T-cell (primary cell): ENCODE measurements at regions not wholly inside any gene's neighbourhood (a gene's known extent, or its start where the extent isn't known, plus 50 kb on each side); places are given as distances from the start of the nearest gene placed in this dataset.

ENCODE experiments used
- ATAC-seq, 4 experiments: fragments of 200-7000 bp in 3 of 4; fragments of 150-1000 bp in 1 of 4; cut with Tn5 transposase; replicated peaks in 1 of 4; 1 replicate in 3 of 4; 2 replicates in 1 of 4; pipeline ENCODE4 v1.10.0; 2021; ENCODE audit warnings: moderate library complexity in 3 of 4, mild to moderate bottlenecking in 2 of 4, moderate number of reproducible peaks in 1 of 4
- CTCF ChIA-PET, 2 donors: fragments of 300-600 bp; sonication (Branson Sonifier 250); formaldehyde crosslinking; loops; one replicate each; lab custom pipeline; 2022; ENCODE audit warnings: antibody characterized with exemption in 2 of 2; lab: Charles Lee
- POLR2A ChIA-PET, 2 donors: fragments of 300-600 bp; sonication (Branson Sonifier 250); formaldehyde crosslinking; loops; one replicate each; lab custom pipeline; 2022; ENCODE audit warnings: antibody characterized with exemption in 2 of 2; lab: Charles Lee
- DNase-seq, 35 experiments: peaks; one replicate each; pipeline versions ENCODE4 v3.0.0 to v3.0.0-alpha.2; 2013 to 2023
- H3K27ac ChIP-seq: one replicate; pipeline ENCODE4 v1.5.1; 2013; ENCODE audit warnings: low read length
- H3K27me3 ChIP-seq, 2 experiments: replicated peaks in 1 of 2; 1 replicate in 1 of 2; 2 replicates in 1 of 2; pipeline versions ENCODE4 v1.6.1 to v1.7.0; 2013; ENCODE audit warnings: low read length in 1 of 2, mixed read lengths in 1 of 2; ENCODE audit not compliant: control insufficient read depth in 2 of 2, insufficient read depth in 2 of 2; ENCODE audit errors: extremely low read depth in 1 of 2
- H3K36me3 ChIP-seq, 2 donors: 1 replicate in 1 of 2; 2 replicates in 1 of 2; pipeline versions ENCODE4 v1.6.1 to v1.7.0; 2013; ENCODE audit warnings: low read length in 1 of 2; ENCODE audit not compliant: control insufficient read depth in 2 of 2, insufficient read depth in 1 of 2; ENCODE audit errors: extremely low read depth in 1 of 2
- H3K4me1 ChIP-seq, 2 experiments: 1 replicate in 1 of 2; 2 replicates in 1 of 2; pipeline versions ENCODE4 v1.6.1 to v1.7.0; 2013; ENCODE audit warnings: low read length in 2 of 2, mixed read lengths in 1 of 2; ENCODE audit not compliant: insufficient read depth in 2 of 2, control insufficient read depth in 1 of 2; ENCODE audit errors: extremely low read depth in 1 of 2
- H3K4me3 ChIP-seq, 2 donors: 1 replicate in 1 of 2; 2 replicates in 1 of 2; pipeline versions ENCODE4 v1.5.1 to v1.7.0; 2013; ENCODE audit warnings: mild to moderate bottlenecking in 2 of 2, low read length in 1 of 2, moderate library complexity in 1 of 2; ENCODE audit not compliant: control insufficient read depth in 1 of 2; ENCODE audit errors: extremely low read depth in 1 of 2
- H3K9me3 ChIP-seq: 2 replicates; pipeline ENCODE4 v1.7.0; 2013
- H3K27ac Mint-ChIP-seq, 2 donors: one replicate each; pipeline ENCODE4 v1.8.0; 2020 to 2021; ENCODE audit warnings: mild to moderate bottlenecking in 2 of 2, mixed read lengths in 2 of 2
- H3K27me3 Mint-ChIP-seq, 2 donors: one replicate each; pipeline ENCODE4 v1.8.0; 2021 to 2022; ENCODE audit warnings: mixed read lengths in 2 of 2
- H3K36me3 Mint-ChIP-seq: one replicate; pipeline ENCODE4 v1.8.0; 2021; ENCODE audit warnings: mixed read lengths
- H3K4me1 Mint-ChIP-seq, 3 donors: one replicate each; pipeline ENCODE4 v1.8.0; 2020 to 2022; ENCODE audit warnings: mixed read lengths in 3 of 3, mild to moderate bottlenecking in 1 of 3
- H3K4me3 Mint-ChIP-seq, 3 donors: one replicate each; pipeline ENCODE4 v1.8.0; 2020 to 2022; ENCODE audit warnings: mild to moderate bottlenecking in 3 of 3, mixed read lengths in 3 of 3, moderate library complexity in 3 of 3
- H3K9me3 Mint-ChIP-seq, 3 donors: one replicate each; pipeline ENCODE4 v1.8.0; 2020 to 2022; ENCODE audit warnings: mixed read lengths in 3 of 3
- WGBS: methylation state at CpG from one replicate; pipeline ENCODE4 v1.1.5; 2013; ENCODE audit warnings: missing lambda C conversion rate; ENCODE audit not compliant: insufficient coverage; 5-methylcytosine and 5-hydroxymethylcytosine counted together

DNA sequence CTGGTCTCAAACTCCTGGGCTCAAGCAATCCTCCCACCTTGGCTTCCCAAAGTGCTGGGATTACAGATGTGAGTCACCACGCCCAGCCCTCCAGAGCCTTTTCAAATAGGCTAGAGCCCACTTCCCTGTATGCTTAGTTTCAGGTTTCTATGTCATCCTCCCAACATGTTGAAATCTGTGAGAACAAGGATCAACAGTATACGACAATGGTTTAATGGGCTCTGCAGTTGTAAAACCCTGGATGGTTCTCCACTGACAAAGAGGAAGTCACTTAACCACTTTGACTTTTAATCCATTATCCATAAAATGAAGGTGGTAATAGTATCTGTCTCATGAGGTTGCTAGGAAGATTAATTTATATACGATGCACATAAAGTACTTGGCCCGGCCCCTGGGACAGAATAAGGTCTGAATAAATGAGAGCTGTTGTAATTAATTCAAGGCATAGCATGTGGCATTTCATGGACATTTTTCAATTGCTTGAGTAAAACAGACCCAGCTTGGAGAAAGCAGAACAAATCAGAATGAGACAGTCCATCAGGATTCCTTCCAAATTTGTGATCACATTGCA, 113.9 kb upstream of the ZNF648 start:
- Mint-ChIP-seq H3K27me3 (peaks cover 0 to 3% of the 10 kb centered on the region in 2 donors), H3K36me3 (no peaks in the 10 kb centered on the region), H3K9me3 (no peaks in the 10 kb centered on the region), H3K4me3 (no peak overlapping the region), H3K4me1 (no peaks in the 10 kb centered on the region), H3K27ac (no peak overlapping the region)
- Histone ChIP-seq H3K27ac (no peak overlapping the region), H3K4me1 (no peaks in the 10 kb centered on the region), H3K27me3 (peaks cover 0 to 3% of the 10 kb centered on the region in 2 experiments), H3K9me3 (no peaks in the 10 kb centered on the region), H3K4me3 (no peak overlapping the region), H3K36me3 (no peaks in the 10 kb centered on the region)
- no CpG with 5 or more reads among the region's 4 CpGs for WGBS
- ChIA-PET POLR2A (no interaction called here), CTCF (no interaction called here)
- no peak for DNase-seq
- ATAC-seq: no peak

DNA sequence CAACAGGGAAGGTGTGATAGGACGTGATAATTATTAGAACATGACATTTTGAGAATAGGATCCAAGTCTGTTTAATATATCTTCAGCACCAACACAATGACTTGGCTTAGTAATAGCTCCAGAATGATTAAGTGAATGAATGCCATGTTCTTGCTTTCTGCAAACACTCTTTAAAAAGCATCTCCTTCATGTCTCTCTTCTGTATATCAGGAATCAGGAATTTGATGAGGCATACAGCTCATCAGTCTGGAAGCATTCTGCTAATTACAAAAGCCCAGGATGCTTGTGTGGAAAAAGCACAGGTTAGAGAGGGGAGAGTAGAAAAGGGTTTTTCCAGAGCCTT, 113.0 kb upstream of the ZNF648 start:
- peaks cover 0 to 3% (median 2%) of the 10 kb centered on the region in 3 donors for H3K4me1 Mint-ChIP-seq
- no peak for ATAC-seq
- H3K27me3 ChIP-seq: peaks cover 0 to 3% of the 10 kb centered on the region in 2 experiments
- no peaks in the 10 kb centered on the region for H3K36me3 Mint-ChIP-seq
- WGBS: no CpG with 5 or more reads among the region's 1 CpG
- no peaks in the 10 kb centered on the region for H3K36me3 ChIP-seq
- H3K4me1 ChIP-seq: no peaks in the 10 kb centered on the region
- peaks cover 0 to 3% of the 10 kb centered on the region in 2 donors for H3K27me3 Mint-ChIP-seq
- no peak overlapping the region for H3K4me3 ChIP-seq
- H3K9me3 ChIP-seq: no peaks in the 10 kb centered on the region
- CTCF ChIA-PET: interaction anchor here in 1 of 2 donors (0.7 kb wide), 2 partner anchors 42 to 778 kb away, joined by 5 to 7 read pairs; no protein-coding TSS in a partner anchor
- no peak overlapping the region for H3K27ac Mint-ChIP-seq
- no peak overlapping the region for H3K4me3 Mint-ChIP-seq
- H3K27ac ChIP-seq: no peak overlapping the region
- no peak for DNase-seq
- POLR2A ChIA-PET: no interaction called here
- H3K9me3 Mint-ChIP-seq: no peaks in the 10 kb centered on the region

DNA sequence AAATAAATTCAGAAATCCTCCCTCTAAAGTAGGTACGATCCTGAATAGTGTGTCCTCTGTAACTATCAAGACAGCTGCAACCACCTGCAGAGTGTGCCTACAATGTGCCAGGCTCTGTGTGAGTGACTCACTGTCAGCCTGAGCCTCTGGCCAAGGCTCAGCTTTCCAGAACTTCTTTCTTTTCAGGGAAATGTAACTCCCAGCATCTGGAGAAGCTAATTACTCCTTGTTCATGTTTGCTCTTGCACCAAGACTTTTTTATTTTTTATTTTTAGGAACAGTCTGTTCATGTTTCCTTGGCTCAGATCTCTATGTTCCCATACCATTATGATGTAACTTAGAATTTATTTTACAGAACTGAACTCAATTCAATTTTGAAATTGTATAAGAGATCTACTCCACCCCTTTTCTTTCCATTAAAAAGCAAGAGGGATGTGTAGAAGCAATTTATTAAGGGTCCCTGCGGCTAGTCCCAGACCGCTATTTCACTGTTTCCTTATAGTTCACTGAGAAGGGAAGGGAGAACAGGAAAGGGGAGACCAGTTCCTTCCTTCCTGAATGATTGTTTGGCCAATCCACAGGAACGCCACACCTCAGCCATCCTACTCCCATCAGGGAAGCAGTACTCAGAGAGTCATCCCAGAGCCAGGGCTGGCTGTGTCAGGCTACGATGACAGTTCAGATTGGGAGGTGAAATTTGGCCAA, 112.4 kb upstream of the ZNF648 start:
- Mint-ChIP-seq H3K4me1 (peaks cover 0 to 6% (median 5%) of the 10 kb centered on the region in 3 donors), H3K27ac (peak overlapping the region in 1 of 2 donors; percentile 31), H3K4me3 (no peak overlapping the region), H3K9me3 (no peaks in the 10 kb centered on the region), H3K27me3 (peaks cover 0 to 3% of the 10 kb centered on the region in 2 donors), H3K36me3 (no peaks in the 10 kb centered on the region)
- Histone ChIP-seq H3K27ac (no peak overlapping the region), H3K4me1 (no peaks in the 10 kb centered on the region), H3K36me3 (no peaks in the 10 kb centered on the region), H3K4me3 (no peak overlapping the region), H3K27me3 (peaks cover 0 to 3% of the 10 kb centered on the region in 2 experiments), H3K9me3 (no peaks in the 10 kb centered on the region)
- DNase-seq (no peak), ATAC-seq (no peak)
- POLR2A ChIA-PET: no interaction called here
- 100% methylated on average over 1 of the region's 5 CpGs for WGBS
- CTCF ChIA-PET: interaction anchor here in 1 of 2 donors (0.7 kb wide), 2 partner anchors 41 to 778 kb away, joined by 5 to 7 read pairs; no protein-coding TSS in a partner anchor

DNA sequence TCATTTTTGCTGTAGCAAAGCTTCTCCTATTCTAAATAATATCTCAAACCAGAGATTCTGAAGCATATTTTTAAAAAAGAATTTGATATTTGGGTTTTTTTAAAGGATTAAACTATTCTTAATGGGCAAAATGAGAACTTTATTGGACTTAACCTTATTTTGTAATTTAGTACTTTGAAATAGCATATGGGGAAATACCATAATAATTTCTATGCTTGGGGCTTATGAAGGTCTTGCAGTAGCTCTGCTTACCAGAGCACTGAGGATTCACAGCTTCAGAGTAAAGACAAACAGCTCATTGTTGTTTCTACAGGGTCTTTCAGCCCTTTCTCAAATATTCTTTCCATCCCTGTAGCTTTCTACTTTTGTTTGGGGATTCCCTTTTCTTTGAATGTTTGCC, 111.2 kb upstream of the ZNF648 start:
- DNase-seq (no peak), ATAC-seq (no peak)
- Mint-ChIP-seq H3K4me1 (peaks cover 0 to 6% (median 5%) of the 10 kb centered on the region in 3 donors), H3K36me3 (no peaks in the 10 kb centered on the region), H3K4me3 (no peak overlapping the region), H3K9me3 (no peaks in the 10 kb centered on the region), H3K27ac (no peak overlapping the region), H3K27me3 (peaks cover 0 to 3% of the 10 kb centered on the region in 2 donors)
- POLR2A ChIA-PET: interaction anchor here in 1 of 2 donors (0.5 kb wide), 1 partner anchor 1408 kb away, joined by 6 read pairs; no protein-coding TSS in a partner anchor
- Histone ChIP-seq H3K27me3 (peaks cover 0 to 3% of the 10 kb centered on the region in 2 experiments), H3K9me3 (no peaks in the 10 kb centered on the region), H3K36me3 (no peaks in the 10 kb centered on the region), H3K4me1 (no peaks in the 10 kb centered on the region), H3K4me3 (no peak overlapping the region), H3K27ac (no peak overlapping the region)
- CTCF ChIA-PET: interaction anchor here in 1 of 2 donors (0.5 to 0.6 kb wide), 4 partner anchors 22 to 1769 kb away, joined by 3 to 5 read pairs (median 3); no protein-coding TSS in a partner anchor

DNA sequence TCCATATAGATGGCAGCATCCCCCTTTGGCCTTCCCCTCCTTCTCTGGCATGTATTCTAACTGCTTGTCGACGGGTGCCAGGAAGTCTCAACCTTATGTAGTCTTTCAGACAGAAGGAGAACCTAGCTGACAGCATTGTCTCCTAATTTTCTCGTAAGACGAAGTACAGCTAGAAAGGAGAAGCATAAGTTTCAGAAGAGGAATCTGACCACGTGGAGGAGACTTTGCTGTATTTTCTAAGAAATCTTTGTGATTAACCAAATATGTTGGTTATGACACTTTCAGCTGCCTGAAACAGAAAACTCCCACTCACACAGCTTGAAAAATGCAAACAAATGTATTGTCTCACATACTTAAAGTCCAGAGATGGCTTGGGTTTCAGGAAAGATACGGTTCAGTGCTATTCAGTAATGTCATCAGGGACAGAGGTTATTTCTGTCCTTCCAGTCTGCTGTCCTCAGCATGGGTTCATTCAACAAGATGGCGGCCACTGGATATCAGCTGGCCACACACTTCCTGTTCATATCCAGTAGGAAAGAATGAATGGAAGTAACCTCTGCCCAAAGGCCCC, 109.5 kb upstream of the ZNF648 start:
- H3K27ac Mint-ChIP-seq: no peak overlapping the region
- no peaks in the 10 kb centered on the region for H3K36me3 ChIP-seq
- peaks cover 0 to 3% of the 10 kb centered on the region in 2 experiments for H3K27me3 ChIP-seq
- no peak overlapping the region for H3K27ac ChIP-seq
- WGBS: no CpG with 5 or more reads among the region's 7 CpGs
- H3K9me3 ChIP-seq: no peaks in the 10 kb centered on the region
- DNase-seq: no peak
- peaks cover 0 to 6% (median 5%) of the 10 kb centered on the region in 3 donors for H3K4me1 Mint-ChIP-seq
- H3K36me3 Mint-ChIP-seq: no peaks in the 10 kb centered on the region
- POLR2A ChIA-PET: interaction anchor here in 1 of 2 donors (0.6 kb wide), 1 partner anchor 129 kb away, joined by 4 read pairs; no protein-coding TSS in a partner anchor
- CTCF ChIA-PET: no interaction called here
- H3K4me1 ChIP-seq: no peaks in the 10 kb centered on the region
- no peaks in the 10 kb centered on the region for H3K9me3 Mint-ChIP-seq
- H3K4me3 Mint-ChIP-seq: no peak overlapping the region
- no peak for ATAC-seq
- H3K4me3 ChIP-seq: no peak overlapping the region
- H3K27me3 Mint-ChIP-seq: peaks cover 0 to 3% of the 10 kb centered on the region in 2 donors

DNA sequence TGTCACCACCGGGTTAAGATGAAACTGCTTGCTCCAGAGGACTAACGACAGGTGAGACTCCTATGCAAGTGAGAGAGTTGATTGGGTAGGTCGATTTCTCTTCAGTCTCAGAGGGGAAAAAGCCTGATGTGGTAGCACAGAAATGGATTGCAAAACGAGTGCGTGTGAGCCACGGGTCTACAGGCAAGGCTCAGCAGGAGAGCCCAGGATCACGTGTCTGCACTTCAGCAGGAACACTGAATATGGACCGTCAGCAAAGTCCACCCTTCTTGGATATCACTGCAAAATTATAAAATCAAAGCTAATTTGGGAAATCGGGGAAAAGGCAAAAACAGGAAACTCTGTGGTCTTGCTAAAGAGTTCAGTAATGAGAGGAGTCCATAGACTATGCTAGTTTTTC, 107.7 kb upstream of the ZNF648 start:
- Histone ChIP-seq H3K27ac (no peak overlapping the region), H3K27me3 (no peaks in the 10 kb centered on the region), H3K4me3 (no peak overlapping the region), H3K36me3 (no peaks in the 10 kb centered on the region), H3K9me3 (no peaks in the 10 kb centered on the region), H3K4me1 (no peaks in the 10 kb centered on the region)
- Mint-ChIP-seq H3K27me3 (peaks cover 0 to 3% of the 10 kb centered on the region in 2 donors), H3K9me3 (no peaks in the 10 kb centered on the region), H3K27ac (no peak overlapping the region), H3K4me1 (peaks cover 0 to 6% (median 5%) of the 10 kb centered on the region in 3 donors), H3K36me3 (no peaks in the 10 kb centered on the region), H3K4me3 (no peak overlapping the region)
- CTCF ChIA-PET: no interaction called here
- DNase-seq (no peak), ATAC-seq (no peak)
- 52% methylated on average over 7 of the region's 9 CpGs for WGBS
- POLR2A ChIA-PET: no interaction called here
